Transverse colon (tissue), 4 donors: ENCODE measurements at regions not wholly inside any gene's neighbourhood (a gene's known extent, or its start where the extent isn't known, plus 50 kb on each side); places are given as distances from the start of the nearest gene placed in this dataset.
A peak's percentile ranks its signal among the peaks of the same experiment; 100 is the strongest.

ENCODE experiments used
- DNase-seq: peaks from one replicate; pipeline ENCODE4 v3.0.0-alpha.2; 2019
- H3K27ac ChIP-seq, 4 donors: fragments of 200-600 bp; sonication (generic); 2 replicates each; pipeline ENCODE4 v1.5.1; 2016 to 2018; ENCODE audit warnings: inconsistent platforms in 4 of 4
- H3K27me3 ChIP-seq: fragments of 200-600 bp; sonication (generic); 2 replicates; pipeline ENCODE4 v1.5.1; 2017; ENCODE audit warnings: inconsistent platforms
- H3K36me3 ChIP-seq, 4 donors: fragments of 200-600 bp; sonication (generic); 2 replicates each; pipeline ENCODE4 v1.5.1; 2017 to 2019; ENCODE audit warnings: inconsistent platforms in 4 of 4
- H3K4me1 ChIP-seq, 4 donors: fragments of 200-600 bp; sonication (generic); 2 replicates each; pipeline ENCODE4 v1.5.1; 2017 to 2020; ENCODE audit warnings: inconsistent platforms in 4 of 4
- H3K4me3 ChIP-seq, 4 donors: fragments of 200-600 bp; sonication (generic); 1 replicate in 1 of 4; 2 replicates in 3 of 4; pipeline versions ENCODE4 v1.5.1 to v1.6.1; 2017 to 2019; ENCODE audit warnings: inconsistent platforms in 4 of 4
- H3K9me3 ChIP-seq, 2 donors: fragments of 200-600 bp; sonication (generic); 2 replicates each; pipeline ENCODE4 v1.5.1; 2017 to 2019; ENCODE audit warnings: inconsistent platforms in 2 of 2
- EP300 ChIP-seq: sonication (generic); formaldehyde crosslinking; IDR thresholded peaks from one replicate; pipeline ENCODE4 v1.6.1; 2017; ENCODE audit warnings: antibody characterized with exemption, low read depth
- POLR2A ChIP-seq: fragments of 450-650 bp; IDR thresholded peaks from one replicate; pipeline ENCODE4 v1.6.1; 2016; ENCODE audit warnings: antibody characterized with exemption, mild to moderate bottlenecking, moderate library complexity
- POLR2AphosphoS5 ChIP-seq, 3 donors: sonication (generic); formaldehyde crosslinking; IDR thresholded peaks; one replicate each; pipeline ENCODE4 v1.6.1; 2016; ENCODE audit warnings: antibody characterized with exemption in 3 of 3
- WGBS, 2 donors: methylation state at CpG; one replicate each; pipeline ENCODE4 v1.1.5; 2018; ENCODE audit warnings: low coverage in 1 of 2; 5-methylcytosine and 5-hydroxymethylcytosine counted together
- in situ Hi-C, 4 donors: fragments of 200-750 bp; cut with MboI; loops; one replicate each; pipeline versions ENCODE4 v1.15.0 to v1.15.1; 2017; ENCODE audit warnings: low sequenced_read_pairs in 3 of 4, low pct_ligation_motif_present in 1 of 4, low pct_unique_long_range_greater_than_20kb in 1 of 4
- intact Hi-C: fragments of 100-400 bp; cut with DNase I; formaldehyde crosslinking; loops from one replicate; pipeline ENCODE4 v1.15.1; 2023; ENCODE audit warnings: low total_unique reads
- TF ChIP-seq, protein P1 (sequence below), 5 experiments: fragments of 200-600 bp in 3 of 5; fragments of 450-650 bp in 2 of 5; sonication (generic) in 3 of 5; IDR thresholded peaks; 1 replicate in 2 of 5; 2 replicates in 3 of 5; pipeline ENCODE4 v1.5.1; 2016 to 2017; ENCODE audit warnings: antibody characterized with exemption in 5 of 5, inconsistent platforms in 3 of 5, mild to moderate bottlenecking in 2 of 5, moderate library complexity in 1 of 5

DNA sequence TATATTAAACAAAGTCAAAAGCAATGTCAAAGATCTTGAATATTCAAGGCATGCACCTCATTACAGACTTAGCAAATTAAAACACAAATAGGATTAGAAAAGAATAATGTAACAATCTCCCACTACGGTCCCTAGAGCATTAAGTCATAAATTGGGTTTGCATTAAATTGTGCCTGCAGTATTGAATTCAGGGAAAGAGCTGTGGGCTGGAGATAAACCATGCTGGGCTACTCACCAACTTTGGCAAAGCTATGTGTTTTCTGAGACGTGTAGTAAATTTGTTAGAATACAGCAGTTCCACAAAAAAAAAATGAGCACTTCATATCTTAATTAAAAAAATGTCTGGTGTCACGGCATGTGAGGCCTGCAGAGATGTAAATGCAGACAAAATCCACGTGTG is 241.6 kb downstream of the SNX10 start:
- intact Hi-C loops (no loop called here), in situ Hi-C loops (no loop called here)
- no peak overlapping the region for H3K4me3 ChIP-seq
- peaks cover 3% of the 10 kb centered on the region for H3K27me3 ChIP-seq
- DNase-seq: no peak
- H3K9me3 ChIP-seq: no peaks in the 10 kb centered on the region
- H3K4me1 ChIP-seq: peaks cover 0 to 14% (median 0%) of the 10 kb centered on the region in 4 donors
- H3K36me3 ChIP-seq: no peaks in the 10 kb centered on the region
- TF ChIP-seq EP300 (no peak), POLR2AphosphoS5 (IDR thresholded peaks at IDR 0.05) (no peak), POLR2A (no peak)
- TF ChIP-seq, protein P1, sequence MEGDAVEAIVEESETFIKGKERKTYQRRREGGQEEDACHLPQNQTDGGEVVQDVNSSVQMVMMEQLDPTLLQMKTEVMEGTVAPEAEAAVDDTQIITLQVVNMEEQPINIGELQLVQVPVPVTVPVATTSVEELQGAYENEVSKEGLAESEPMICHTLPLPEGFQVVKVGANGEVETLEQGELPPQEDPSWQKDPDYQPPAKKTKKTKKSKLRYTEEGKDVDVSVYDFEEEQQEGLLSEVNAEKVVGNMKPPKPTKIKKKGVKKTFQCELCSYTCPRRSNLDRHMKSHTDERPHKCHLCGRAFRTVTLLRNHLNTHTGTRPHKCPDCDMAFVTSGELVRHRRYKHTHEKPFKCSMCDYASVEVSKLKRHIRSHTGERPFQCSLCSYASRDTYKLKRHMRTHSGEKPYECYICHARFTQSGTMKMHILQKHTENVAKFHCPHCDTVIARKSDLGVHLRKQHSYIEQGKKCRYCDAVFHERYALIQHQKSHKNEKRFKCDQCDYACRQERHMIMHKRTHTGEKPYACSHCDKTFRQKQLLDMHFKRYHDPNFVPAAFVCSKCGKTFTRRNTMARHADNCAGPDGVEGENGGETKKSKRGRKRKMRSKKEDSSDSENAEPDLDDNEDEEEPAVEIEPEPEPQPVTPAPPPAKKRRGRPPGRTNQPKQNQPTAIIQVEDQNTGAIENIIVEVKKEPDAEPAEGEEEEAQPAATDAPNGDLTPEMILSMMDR (IDR thresholded peaks at IDR 0.05): no peak
- WGBS, 2 donors: 75 to 78% methylated on average over 4 of the region's 4 CpGs
- H3K27ac ChIP-seq: no peak overlapping the region

DNA sequence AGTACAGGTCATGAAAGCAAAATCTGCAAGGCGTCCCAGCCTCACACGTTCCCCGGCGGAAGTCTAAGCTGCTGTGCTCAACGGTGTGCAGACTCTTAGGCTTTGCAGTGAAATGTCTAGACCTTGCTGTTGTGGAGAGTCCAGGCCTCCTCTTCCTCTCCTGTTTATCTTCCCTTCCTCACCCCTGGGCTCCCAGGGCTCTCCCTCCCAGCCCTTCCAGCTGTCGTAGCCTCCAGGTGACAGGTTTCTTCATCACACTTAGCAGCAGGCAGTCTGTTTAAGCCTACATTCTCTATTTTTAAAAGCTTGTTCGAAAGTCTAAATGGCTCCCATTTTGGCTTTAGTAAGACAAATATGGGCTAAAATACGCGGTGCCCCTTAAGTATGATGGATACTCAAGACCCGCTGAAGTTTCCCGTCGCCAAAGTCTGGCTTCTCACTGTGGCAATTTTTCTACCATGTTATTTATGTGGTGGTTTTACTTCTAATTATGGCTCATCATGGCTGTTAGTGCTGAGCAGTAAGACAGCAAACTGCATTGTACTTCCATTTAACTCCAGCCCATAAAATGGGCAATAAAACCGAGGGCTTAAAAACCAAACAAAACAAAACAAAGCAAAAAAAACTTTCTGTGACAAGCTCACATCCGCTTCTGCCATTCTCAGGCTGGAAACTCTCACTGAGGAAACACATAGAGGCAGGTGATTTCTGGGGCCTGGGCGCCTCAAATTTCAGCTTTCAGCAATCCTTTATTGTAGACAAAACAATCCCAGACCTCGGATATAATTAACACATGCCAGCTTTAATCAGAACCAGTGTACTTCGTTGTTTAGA is 243.2 kb downstream of the SNX10 start:
- no peaks in the 10 kb centered on the region for H3K9me3 ChIP-seq
- H3K4me1 ChIP-seq: peaks cover 0 to 14% (median 0%) of the 10 kb centered on the region in 4 donors
- no peak for TF ChIP-seq POLR2A
- no peak for TF ChIP-seq POLR2AphosphoS5 (IDR thresholded peaks at IDR 0.05)
- DNase-seq: no peak
- intact Hi-C loops (no loop called here), in situ Hi-C loops (no loop called here)
- H3K27ac ChIP-seq: peak overlapping the region in 1 of 4 donors; percentile 1
- no peaks in the 10 kb centered on the region for H3K36me3 ChIP-seq
- H3K4me3 ChIP-seq: no peak overlapping the region
- no peaks in the 10 kb centered on the region for H3K27me3 ChIP-seq
- WGBS, 2 donors: 41 to 49% methylated on average over 11 to 17 of the region's 17 CpGs

DNA sequence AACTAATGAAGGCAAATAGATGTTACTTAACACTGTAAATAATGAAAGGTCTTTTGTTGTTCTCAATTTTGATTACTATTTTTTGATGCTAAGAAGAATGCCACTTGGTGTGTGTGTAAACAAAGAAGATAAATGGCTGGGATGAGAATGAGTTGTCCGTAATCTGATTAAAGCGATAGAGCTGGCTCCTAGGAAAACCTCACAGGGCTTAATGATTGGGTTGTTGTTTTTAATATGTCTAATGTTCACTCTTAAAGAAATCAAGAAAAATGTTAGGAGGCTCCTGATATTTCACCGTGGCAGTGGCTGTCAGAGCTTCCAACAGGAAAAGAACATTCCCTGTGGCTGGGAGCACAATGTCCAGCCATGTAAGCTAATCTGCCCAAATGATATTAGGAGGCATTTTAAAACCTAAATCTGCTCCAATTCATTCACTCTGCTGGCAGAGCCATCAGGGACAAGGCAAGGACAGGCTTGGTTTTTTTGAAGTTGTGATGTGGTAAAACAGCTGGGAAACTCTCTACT is 243.9 kb downstream of the SNX10 start:
- Histone ChIP-seq H3K36me3 (no peaks in the 10 kb centered on the region), H3K27me3 (no peaks in the 10 kb centered on the region), H3K27ac (no peak overlapping the region), H3K4me3 (no peak overlapping the region), H3K9me3 (no peaks in the 10 kb centered on the region), H3K4me1 (peaks cover 0 to 14% (median 0%) of the 10 kb centered on the region in 4 donors)
- in situ Hi-C loops: no loop called here
- intact Hi-C loops: no loop called here
- no peak for DNase-seq
- WGBS, 2 donors: 71 to 88% methylated on average over 2 to 3 of the region's 3 CpGs
- TF ChIP-seq POLR2A (no peak), POLR2AphosphoS5 (IDR thresholded peaks at IDR 0.05) (no peak), EP300 (no peak)
- TF ChIP-seq, protein P1 (IDR thresholded peaks at IDR 0.05): no peak

DNA sequence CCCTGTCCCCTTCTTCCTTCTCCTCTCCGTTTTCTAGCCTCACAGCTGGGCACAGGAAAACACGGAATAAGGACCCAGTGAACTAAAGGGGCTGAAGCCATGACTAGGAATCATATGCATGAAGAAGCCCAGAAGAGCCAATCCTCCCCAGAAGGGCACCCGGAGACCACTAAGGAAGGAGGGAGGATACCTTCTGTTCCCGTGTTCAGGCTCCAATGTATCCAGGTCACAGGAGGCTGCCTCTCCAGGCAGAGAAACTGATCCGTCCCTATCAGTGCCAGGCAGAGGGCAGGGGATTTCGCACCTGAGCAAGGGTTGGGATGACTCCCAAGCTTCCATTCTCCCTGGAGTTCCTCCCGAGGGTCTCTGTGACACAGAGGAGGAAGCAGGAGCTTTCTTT is 246.6 kb downstream of the SNX10 start:
- H3K4me1 ChIP-seq: peaks cover 0 to 14% (median 0%) of the 10 kb centered on the region in 4 donors
- in situ Hi-C loops (no loop called here), intact Hi-C loops (no loop called here)
- DNase-seq: no peak
- H3K9me3 ChIP-seq: no peaks in the 10 kb centered on the region
- H3K27me3 ChIP-seq: no peaks in the 10 kb centered on the region
- H3K27ac ChIP-seq: no peak overlapping the region
- TF ChIP-seq EP300: no peak
- TF ChIP-seq, protein P1 (IDR thresholded peaks at IDR 0.05): no peak
- TF ChIP-seq POLR2AphosphoS5 (IDR thresholded peaks at IDR 0.05): no peak
- TF ChIP-seq POLR2A: no peak
- WGBS, 2 donors: 50 to 73% methylated on average over 1 to 7 of the region's 7 CpGs
- no peak overlapping the region for H3K4me3 ChIP-seq
- no peaks in the 10 kb centered on the region for H3K36me3 ChIP-seq
